ENCODE measurements at regions not wholly inside any gene's neighbourhood (a gene's known extent, or its start where the extent isn't known, plus 50 kb on each side); places are given as distances from the start of the nearest gene placed in this dataset.

- TF ChIP-seq CTCF (IDR thresholded peaks at IDR 0.05; ENCODE audit: low read depth, low read length, poor library complexity, severe bottlenecking) (no peak), EZH2phosphoT487 (IDR thresholded peaks at IDR 0.05; ENCODE audit: borderline replicate concordance, low read length) (no peak)
Measured at GRCh38 chr2:150971910-150972309, 289.8 kb downstream of the RBM43 start.

All from DOHH2 (cell line).